ENCODE measurements at regions not wholly inside any gene's neighbourhood (a gene's known extent, or its start where the extent isn't known, plus 50 kb on each side); places are given as distances from the start of the nearest gene placed in this dataset.

- H3K4me3 ChIP-seq: no peak overlapping the region
- no peaks in the 10 kb centered on the region for H3K36me3 ChIP-seq
- intact Hi-C loops (cut with DNase I): no loop called here
- H3K4me1 ChIP-seq: no peaks in the 10 kb centered on the region
- TF ChIP-seq, protein P1, sequence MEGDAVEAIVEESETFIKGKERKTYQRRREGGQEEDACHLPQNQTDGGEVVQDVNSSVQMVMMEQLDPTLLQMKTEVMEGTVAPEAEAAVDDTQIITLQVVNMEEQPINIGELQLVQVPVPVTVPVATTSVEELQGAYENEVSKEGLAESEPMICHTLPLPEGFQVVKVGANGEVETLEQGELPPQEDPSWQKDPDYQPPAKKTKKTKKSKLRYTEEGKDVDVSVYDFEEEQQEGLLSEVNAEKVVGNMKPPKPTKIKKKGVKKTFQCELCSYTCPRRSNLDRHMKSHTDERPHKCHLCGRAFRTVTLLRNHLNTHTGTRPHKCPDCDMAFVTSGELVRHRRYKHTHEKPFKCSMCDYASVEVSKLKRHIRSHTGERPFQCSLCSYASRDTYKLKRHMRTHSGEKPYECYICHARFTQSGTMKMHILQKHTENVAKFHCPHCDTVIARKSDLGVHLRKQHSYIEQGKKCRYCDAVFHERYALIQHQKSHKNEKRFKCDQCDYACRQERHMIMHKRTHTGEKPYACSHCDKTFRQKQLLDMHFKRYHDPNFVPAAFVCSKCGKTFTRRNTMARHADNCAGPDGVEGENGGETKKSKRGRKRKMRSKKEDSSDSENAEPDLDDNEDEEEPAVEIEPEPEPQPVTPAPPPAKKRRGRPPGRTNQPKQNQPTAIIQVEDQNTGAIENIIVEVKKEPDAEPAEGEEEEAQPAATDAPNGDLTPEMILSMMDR (IDR thresholded peaks at IDR 0.05): no peak
- TF ChIP-seq POLR2A (IDR thresholded peaks at IDR 0.05): no peak
- TF ChIP-seq POLR2AphosphoS5 (IDR thresholded peaks at IDR 0.05; ENCODE audit: insufficient read depth in 1 of 2, low read depth in 1 of 2): no peak
- no peak for DNase-seq (ENCODE audit: extremely low spot score in 2 of 2)
- no peak overlapping the region for H3K27ac ChIP-seq
- no peaks in the 10 kb centered on the region for H3K27me3 ChIP-seq
- H3K9me3 ChIP-seq: peaks cover 5% of the 10 kb centered on the region
Observed at GRCh38 chr15:69686626-69687025, 234.0 kb downstream of the RPLP1 start.

- no peak overlapping the region for H3K4me3 ChIP-seq
- TF ChIP-seq POLR2AphosphoS5 (IDR thresholded peaks at IDR 0.05; ENCODE audit: insufficient read depth in 1 of 2, low read depth in 1 of 2): no peak
- TF ChIP-seq POLR2A (IDR thresholded peaks at IDR 0.05): no peak
- TF ChIP-seq, protein P1 (IDR thresholded peaks at IDR 0.05): no peak
- no peaks in the 10 kb centered on the region for H3K4me1 ChIP-seq
- no peak for DNase-seq (ENCODE audit: extremely low spot score in 2 of 2)
- peaks cover 5% of the 10 kb centered on the region for H3K9me3 ChIP-seq
- H3K27ac ChIP-seq: no peak overlapping the region
- no peaks in the 10 kb centered on the region for H3K27me3 ChIP-seq
- H3K36me3 ChIP-seq: no peaks in the 10 kb centered on the region
- intact Hi-C loops (cut with DNase I): no loop called here
Observed at GRCh38 chr15:69689133-69689532, 236.5 kb downstream of the RPLP1 start.

GRCh38 chr15:69691307-69692015, 238.8 kb downstream of the RPLP1 start:
- DNase-seq (ENCODE audit: extremely low spot score in 2 of 2): no peak
- intact Hi-C loops (cut with DNase I): no loop called here
- Histone ChIP-seq H3K4me3 (no peak overlapping the region), H3K27ac (no peak overlapping the region), H3K36me3 (no peaks in the 10 kb centered on the region), H3K9me3 (peaks cover 5% of the 10 kb centered on the region), H3K27me3 (no peaks in the 10 kb centered on the region), H3K4me1 (no peaks in the 10 kb centered on the region)
- TF ChIP-seq POLR2A (IDR thresholded peaks at IDR 0.05) (no peak), POLR2AphosphoS5 (IDR thresholded peaks at IDR 0.05; ENCODE audit: insufficient read depth in 1 of 2, low read depth in 1 of 2) (no peak)
- TF ChIP-seq, protein P1 (IDR thresholded peaks at IDR 0.05): no peak

GRCh38 chr15:69692342-69692741, 239.7 kb downstream of the RPLP1 start:
- Histone ChIP-seq H3K36me3 (no peaks in the 10 kb centered on the region), H3K4me3 (no peak overlapping the region), H3K27me3 (no peaks in the 10 kb centered on the region), H3K4me1 (no peaks in the 10 kb centered on the region), H3K9me3 (peaks cover 5% of the 10 kb centered on the region), H3K27ac (no peak overlapping the region)
- TF ChIP-seq POLR2A (IDR thresholded peaks at IDR 0.05): no peak
- TF ChIP-seq POLR2AphosphoS5 (IDR thresholded peaks at IDR 0.05; ENCODE audit: insufficient read depth in 1 of 2, low read depth in 1 of 2): no peak
- TF ChIP-seq, protein P1 (IDR thresholded peaks at IDR 0.05): no peak
- DNase-seq (ENCODE audit: extremely low spot score in 2 of 2): no peak
- intact Hi-C loops (cut with DNase I): no loop called here

DNA sequence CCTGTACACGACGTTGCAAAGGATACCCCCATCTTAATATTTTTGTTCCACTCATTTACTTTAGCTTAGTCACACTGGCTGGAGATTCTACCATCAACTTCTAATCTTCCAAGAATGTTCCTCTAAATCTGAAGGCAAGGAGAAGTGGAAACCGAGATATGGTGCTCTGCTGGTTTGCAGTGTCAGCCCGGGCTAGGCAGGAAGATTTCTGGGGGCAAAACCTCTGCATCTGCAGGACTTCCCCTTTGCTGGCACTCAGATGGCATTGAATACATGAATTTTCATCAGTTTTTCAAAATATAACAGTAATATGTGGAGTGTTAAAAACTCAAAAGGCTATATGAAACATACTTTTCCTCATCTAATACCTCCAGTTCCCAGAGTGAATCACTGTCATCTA, 240.4 kb downstream of the RPLP1 start:
- H3K4me1 ChIP-seq: no peaks in the 10 kb centered on the region
- peaks cover 5% of the 10 kb centered on the region for H3K9me3 ChIP-seq
- no peak overlapping the region for H3K27ac ChIP-seq
- TF ChIP-seq, protein P1 (IDR thresholded peaks at IDR 0.05): no peak
- TF ChIP-seq POLR2AphosphoS5 (IDR thresholded peaks at IDR 0.05; ENCODE audit: insufficient read depth in 1 of 2, low read depth in 1 of 2): no peak
- TF ChIP-seq POLR2A (IDR thresholded peaks at IDR 0.05): no peak
- no peaks in the 10 kb centered on the region for H3K27me3 ChIP-seq
- intact Hi-C loops (cut with DNase I): no loop called here
- H3K4me3 ChIP-seq: no peak overlapping the region
- DNase-seq (ENCODE audit: extremely low spot score in 2 of 2): no peak
- H3K36me3 ChIP-seq: no peaks in the 10 kb centered on the region

Data from vagina (tissue), 2 donors.